ENCODE measurements at regions not wholly inside any gene's neighbourhood (a gene's known extent, or its start where the extent isn't known, plus 50 kb on each side); places are given as distances from the start of the nearest gene placed in this dataset.

- Histone ChIP-seq H3K27me3 (ENCODE audit: insufficient read depth) (no peaks in the 10 kb centered on the region), H2AFZ (ENCODE audit: low read depth) (no peak overlapping the region), H3K9ac (no peak overlapping the region), H3F3A (replicated peaks; ENCODE audit: insufficient read depth) (no peaks in the 10 kb centered on the region), H3K79me2 (ENCODE audit: insufficient read depth) (no peaks in the 10 kb centered on the region), H3K4me3 (ENCODE audit: low read depth in 2 of 2, low read length in 1 of 2) (no peak overlapping the region), H3K27ac (ENCODE audit: low read depth in 2 of 2, low read length in 1 of 2) (no peak overlapping the region), H4K20me1 (ENCODE audit: insufficient read depth) (no peaks in the 10 kb centered on the region), H3K36me3 (replicated peaks in 1 of 2; ENCODE audit: control insufficient read depth in 1 of 2, insufficient read depth in 2 of 2, low read length in 1 of 2) (no peaks in the 10 kb centered on the region), H3K4me2 (no peak overlapping the region), H3K9me2 (no peaks in the 10 kb centered on the region), H3K4me1 (ENCODE audit: control insufficient read depth in 1 of 2, insufficient read depth in 2 of 2, low read depth in 1 of 2, low read length in 1 of 2) (no peaks in the 10 kb centered on the region), H3K9me3 (no peaks in the 10 kb centered on the region)
- ChIA-PET CTCF (no interaction called here), POLR2A (no interaction called here)
- 1% methylated on average over 2 of the region's 2 CpGs for WGBS (ENCODE audit: low lambda C conversion rate)
- TF ChIP-seq ZBTB33 (IDR thresholded peaks at IDR 0.05; ENCODE audit: borderline replicate concordance, low read depth), result no peak
- TF ChIP-seq USF2 (IDR thresholded peaks at IDR 0.05; ENCODE audit: borderline replicate concordance, low read depth, low read length), result no peak
- no peak for TF ChIP-seq SIN3A (IDR thresholded peaks at IDR 0.05; ENCODE audit: borderline replicate concordance, low read depth, low read length)
- TF ChIP-seq TEAD4 (IDR thresholded peaks at IDR 0.05; ENCODE audit: borderline replicate concordance, insufficient read depth), result no peak
- no peak for TF ChIP-seq NFIC (IDR thresholded peaks at IDR 0.05; ENCODE audit: borderline replicate concordance)
- no peak for TF ChIP-seq FOSL2 (IDR thresholded peaks at IDR 0.05; ENCODE audit: borderline replicate concordance, low read depth)
- TF ChIP-seq RFX5 (IDR thresholded peaks at IDR 0.05; ENCODE audit: low read length), result no peak
- TF ChIP-seq JUND (IDR thresholded peaks at IDR 0.05), result no peak
- TF ChIP-seq IRF3 (IDR thresholded peaks at IDR 0.05; ENCODE audit: low read depth, low read length), result no peak
- TF ChIP-seq MAX (IDR thresholded peaks at IDR 0.05; ENCODE audit: low read depth), result no peak
- TF ChIP-seq YY1 (IDR thresholded peaks at IDR 0.05; ENCODE audit: low read depth), result no peak
- no peak for TF ChIP-seq USF1 (IDR thresholded peaks at IDR 0.05; ENCODE audit: borderline replicate concordance, low read depth)
- no peak for TF ChIP-seq FOXJ3 (CRISPR knock-in tag; IDR thresholded peaks at IDR 0.05)
- no peak for TF ChIP-seq NRF1 (IDR thresholded peaks at IDR 0.05; ENCODE audit: low read depth, low read length)
- no peak for TF ChIP-seq MXI1 (IDR thresholded peaks at IDR 0.05; ENCODE audit: low read depth, low read length)
- no peak for TF ChIP-seq CTCF (IDR thresholded peaks at IDR 0.05)
- DNase-seq, result no peak
These were observed 144.8 kb upstream of the SAMSN1 start for GRCh38 chr21:14690886-14691285.

All from SK-N-SH (cell line).